M059J (cell line): ENCODE measurements at regions not wholly inside any gene's neighbourhood (a gene's known extent, or its start where the extent isn't known, plus 50 kb on each side); places are given as distances from the start of the nearest gene placed in this dataset.
"Not testable (repeated sequence)": the region's sequence is repeated elsewhere in the genome, so short reads cannot be mapped to it uniquely, and the experiment has no call there.

Source experiments
- DNase-seq: peaks from one replicate; pipeline ENCODE4 v3.0.0-alpha.2; 2012; ENCODE audit warnings: low read depth

DNA sequence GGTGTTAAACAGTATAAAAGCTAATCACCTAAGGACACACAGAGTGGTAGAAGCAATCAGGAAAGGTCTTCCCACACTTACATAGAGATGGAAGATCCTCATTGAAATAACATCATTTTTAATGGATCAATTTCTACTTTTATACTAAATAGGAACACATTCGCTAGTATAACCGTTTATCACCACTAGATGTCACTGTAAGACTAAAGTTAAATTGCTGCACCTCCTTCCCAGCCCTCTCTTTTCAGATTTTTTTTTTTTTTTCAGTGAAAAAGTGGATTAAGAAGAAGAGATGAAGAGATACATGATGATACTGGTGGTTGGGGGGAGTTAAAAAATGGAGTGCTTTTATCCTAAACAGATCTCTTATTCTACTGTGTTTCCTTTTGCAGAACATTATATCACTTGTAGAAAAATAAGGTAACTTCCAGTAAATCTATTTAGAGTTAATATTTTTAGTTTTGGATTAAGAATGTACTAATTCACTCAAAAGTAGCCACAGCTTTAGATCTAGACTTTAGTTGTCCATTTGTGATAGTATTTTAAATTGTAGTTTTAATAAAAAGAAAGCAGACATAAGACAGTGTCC is 116.9 kb upstream of the ARRDC3 start:
- DNase-seq: peak; percentile 51

DNA sequence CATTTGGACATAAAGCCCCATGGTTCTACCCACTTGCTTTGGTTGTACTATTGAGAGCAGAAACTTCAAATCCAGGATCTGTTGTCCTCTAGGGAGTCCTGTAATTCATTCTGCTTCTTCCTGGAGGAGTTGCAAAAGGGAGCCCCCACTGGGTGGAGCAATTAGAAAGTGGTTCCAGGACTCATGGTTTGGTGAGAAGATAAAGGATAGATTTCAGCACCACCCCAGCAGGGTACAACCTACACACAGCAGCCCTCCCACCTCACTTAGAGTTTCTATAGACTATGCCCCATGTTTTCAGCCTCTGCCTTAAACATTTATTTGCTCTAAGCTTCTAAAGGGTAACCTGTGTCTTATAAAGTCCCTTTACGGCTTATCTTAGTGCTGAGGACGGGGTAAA is 112.6 kb upstream of the ARRDC3 start:
- DNase-seq: no peak

DNA sequence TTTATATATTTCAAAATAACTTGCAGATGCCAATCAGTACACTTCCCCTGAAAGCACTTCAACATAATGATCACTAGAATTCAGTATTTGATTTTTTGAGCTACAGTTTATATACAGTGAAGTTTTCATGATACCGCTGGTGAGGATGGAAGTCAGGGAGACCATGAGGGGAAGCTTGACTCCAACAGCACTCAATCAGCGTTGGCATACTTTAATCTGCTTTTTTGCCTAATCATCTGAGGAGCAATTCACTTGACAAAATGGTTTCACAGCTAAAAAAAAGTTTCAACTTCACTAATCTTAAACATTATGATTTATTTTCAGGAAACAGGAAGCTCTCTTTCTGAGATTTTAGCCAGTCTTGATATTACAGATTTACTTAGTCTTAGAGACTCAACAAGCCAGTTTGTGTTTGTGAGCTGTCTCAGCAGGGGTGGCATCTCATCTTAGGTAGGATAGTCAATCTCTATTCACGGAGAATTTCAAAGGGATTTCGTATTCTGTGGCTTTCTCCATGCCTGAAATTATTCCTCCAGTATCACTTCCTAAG is 111.4 kb upstream of the ARRDC3 start:
- DNase-seq: no peak

DNA sequence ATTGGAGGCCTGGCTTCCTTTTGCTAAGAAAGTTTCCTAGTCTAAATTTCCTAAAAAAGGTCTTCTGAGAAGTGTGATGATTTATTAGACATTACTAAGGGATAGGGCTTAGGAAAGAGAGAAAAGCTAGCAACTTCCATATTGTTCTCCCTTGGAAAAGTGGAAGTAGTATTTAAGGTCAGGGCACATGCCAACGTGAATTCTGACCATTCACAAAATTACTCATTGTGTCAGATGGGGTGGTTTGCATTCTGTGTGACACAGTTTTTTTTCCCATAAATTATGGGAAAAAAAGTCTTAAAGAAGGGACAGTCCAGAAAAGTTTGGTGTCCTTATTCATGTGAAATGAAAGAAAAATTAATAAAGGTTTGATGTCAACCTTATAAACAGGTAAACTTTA is 110.0 kb upstream of the ARRDC3 start:
- peak; percentile 26 for DNase-seq

DNA sequence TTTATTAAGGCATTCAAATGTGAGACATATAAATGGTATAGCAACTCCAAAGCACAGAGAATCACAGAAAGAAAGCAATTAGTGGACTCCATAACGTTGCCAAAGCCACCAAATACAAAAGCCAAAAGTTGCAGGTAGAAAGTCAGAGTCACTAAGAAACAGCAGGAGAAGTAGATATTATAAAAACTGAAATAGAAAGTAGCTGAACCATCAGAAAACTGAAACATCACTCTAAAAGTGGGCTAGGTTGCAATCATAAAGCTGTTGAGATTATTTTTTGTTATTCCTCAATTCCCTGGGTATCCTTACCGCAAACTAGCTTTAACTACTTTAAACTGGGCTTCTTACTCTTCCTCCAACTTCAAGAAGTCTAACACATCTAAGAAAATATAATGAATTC is 108.1 kb upstream of the ARRDC3 start:
- DNase-seq: no peak

DNA sequence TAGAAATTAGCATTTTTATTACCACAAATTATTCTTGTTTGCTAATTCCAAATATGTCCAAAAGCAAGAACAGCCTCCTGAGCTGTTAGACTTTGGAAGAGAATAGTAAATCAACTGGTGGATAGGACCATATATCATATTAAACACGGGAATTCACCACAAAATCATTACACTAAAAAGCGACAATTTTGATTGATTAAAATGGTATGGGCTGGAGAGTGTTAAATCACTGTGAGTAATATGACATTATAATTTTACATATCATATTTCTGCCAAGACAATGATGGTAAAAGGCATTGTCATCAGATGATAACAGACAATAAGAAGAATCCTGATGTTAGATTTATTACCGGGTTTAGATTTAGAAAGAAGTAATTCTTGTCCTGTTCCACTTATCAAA is 107.2 kb upstream of the ARRDC3 start:
- no peak for DNase-seq

DNA sequence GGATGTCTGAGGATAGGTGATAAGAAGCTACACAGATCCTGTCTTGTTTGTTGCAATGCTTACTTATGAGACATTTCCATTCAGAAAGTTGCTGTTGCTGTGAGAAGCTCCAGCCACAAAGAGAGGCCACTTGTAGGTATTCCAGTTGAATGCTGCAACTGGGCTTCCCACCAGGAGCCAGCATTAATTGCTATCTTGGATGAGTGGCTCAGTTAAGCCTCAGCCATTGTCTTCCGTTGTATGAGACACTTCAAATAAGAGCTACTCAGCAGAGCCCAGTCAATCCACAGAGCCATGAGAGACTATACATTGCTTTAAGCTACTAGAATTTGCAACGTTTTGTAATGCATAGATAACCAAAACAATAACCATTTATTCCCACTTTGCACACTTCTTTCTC is 104.3 kb upstream of the ARRDC3 start:
- no peak for DNase-seq

DNA sequence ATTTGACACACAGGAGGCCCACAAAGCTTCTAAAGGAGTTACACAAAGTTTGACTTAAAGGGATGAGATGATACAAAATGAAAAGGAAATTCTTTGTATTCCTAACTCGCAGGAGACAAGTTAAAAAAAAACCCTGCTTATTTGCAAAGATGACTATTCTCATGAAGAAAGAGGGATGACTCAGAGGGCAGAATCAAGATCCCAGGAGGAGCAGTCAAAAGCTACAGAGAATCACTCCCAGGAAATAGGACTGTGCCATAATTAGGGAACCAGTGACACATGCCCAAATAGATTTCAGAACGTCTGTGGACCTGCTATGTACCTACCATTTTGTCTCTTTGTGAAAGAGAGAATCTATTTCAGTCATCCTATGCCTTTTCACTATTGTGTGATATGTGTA is 103.5 kb upstream of the ARRDC3 start:
- DNase-seq: peak; percentile 66

DNA sequence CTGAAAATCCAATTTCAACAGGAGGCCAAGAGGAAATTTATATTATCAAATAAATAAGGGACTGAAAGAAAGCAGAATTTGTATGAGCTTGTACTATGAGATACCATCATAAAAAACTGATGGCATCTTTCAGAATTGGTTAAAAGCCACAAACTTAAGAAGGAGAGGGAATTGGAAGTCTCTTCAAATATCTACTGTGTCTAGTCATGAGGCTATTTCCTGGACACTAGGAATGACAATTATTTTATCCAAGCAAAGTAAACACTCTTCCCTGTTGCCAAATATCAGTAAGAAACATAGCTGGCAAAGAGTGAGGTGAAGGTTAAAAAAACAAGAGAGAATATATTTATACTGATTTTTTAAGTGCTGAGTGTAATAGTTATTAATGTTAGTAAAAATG is 101.5 kb upstream of the ARRDC3 start:
- DNase-seq: peak; percentile 21

DNA sequence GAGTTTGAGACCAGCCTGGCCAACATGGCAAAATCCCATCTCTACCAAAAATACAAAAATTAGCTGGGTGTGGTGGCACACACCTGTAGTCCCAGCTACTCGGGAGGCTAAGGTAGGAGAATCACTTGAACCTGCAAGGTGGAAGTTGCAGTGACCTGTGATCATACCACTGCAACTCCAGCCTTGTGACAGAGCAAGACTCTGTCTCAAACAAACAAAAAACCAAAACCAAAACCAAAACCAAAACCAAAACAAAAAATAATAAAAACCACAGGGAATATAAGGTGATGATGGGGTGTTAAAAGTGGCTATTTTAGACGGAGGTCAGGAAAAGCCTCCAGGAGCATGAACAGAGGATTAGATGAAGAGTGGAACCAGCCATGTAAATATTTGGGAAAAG is 96.3 kb upstream of the ARRDC3 start:
- DNase-seq: peak; percentile 40

DNA sequence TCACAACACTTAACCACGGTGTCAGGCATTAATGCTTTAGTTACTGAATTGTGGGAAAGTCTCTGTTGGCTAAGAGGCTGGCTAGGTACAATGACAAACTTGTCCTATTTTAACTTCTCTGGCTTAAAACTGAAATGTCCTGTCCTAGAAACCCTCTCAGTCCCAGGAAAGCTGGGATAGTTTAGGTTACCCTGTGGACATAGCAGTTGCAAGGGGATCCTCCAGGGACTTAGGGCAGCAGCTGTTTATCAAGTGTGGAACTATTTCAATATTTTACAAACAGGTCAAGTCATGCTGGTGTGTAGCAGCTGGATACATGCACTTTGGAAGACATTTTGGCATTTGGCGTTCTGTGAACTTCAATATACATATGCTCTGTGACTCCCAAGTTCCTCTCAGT is 95.0 kb upstream of the ARRDC3 start:
- DNase-seq: no peak

DNA sequence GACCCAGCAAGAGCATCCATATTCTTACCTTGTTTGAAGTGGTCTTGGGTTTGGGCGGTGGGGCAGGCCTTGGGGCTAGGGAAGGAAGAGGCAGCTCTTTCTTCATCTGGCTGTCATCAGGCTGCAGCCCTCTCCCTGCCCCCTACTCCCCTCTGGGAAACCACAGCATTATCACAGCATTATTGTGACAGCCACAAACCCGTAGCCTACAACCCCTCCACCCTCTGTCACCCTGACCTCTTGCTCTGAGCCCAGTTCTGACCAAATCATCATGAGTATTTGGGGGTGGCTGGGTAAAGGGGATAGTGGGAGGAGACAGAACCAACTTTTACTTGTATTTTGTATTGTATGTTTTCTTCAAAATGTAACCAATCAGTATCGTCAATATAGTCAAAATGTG is 94.3 kb upstream of the ARRDC3 start:
- DNase-seq: no peak

DNA sequence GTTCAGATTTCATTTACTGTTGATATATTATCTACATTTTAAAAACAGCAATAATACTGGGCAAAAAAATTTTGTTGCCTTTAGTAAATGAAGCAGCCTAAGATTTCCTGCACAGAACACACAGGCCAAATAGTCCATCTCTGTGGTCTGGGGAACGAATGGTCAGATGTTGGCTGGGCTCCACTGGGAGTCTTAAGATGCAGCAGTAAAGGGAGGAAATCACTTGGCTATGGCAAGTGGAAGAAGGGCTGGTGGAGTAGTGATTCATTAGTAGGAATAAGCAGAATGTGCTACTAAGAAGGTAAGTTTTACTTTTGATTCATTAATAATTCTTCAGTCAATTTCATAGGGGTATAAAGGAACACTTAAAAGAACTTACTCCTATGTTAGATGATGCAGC is 91.1 kb upstream of the ARRDC3 start:
- peak; percentile 50 for DNase-seq

DNA sequence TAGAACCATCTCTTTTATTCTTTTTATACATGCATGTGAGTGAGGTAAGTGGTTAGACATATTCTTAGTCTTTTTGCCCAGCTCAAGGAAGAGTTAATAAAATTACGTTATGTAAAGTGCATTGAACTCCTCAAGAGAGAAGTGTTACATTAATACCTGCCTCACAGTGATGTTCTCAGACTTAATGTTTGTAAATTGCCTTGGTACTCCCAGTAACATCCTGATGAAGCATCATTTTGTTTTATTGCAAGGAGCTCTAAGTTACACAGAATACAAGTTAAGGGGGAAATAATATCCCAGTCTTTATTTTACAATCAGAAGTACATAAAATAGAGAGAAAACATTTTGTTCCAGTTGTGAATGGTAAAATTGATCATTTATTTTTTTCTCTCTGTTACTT is 89.5 kb upstream of the ARRDC3 start:
- no peak for DNase-seq

DNA sequence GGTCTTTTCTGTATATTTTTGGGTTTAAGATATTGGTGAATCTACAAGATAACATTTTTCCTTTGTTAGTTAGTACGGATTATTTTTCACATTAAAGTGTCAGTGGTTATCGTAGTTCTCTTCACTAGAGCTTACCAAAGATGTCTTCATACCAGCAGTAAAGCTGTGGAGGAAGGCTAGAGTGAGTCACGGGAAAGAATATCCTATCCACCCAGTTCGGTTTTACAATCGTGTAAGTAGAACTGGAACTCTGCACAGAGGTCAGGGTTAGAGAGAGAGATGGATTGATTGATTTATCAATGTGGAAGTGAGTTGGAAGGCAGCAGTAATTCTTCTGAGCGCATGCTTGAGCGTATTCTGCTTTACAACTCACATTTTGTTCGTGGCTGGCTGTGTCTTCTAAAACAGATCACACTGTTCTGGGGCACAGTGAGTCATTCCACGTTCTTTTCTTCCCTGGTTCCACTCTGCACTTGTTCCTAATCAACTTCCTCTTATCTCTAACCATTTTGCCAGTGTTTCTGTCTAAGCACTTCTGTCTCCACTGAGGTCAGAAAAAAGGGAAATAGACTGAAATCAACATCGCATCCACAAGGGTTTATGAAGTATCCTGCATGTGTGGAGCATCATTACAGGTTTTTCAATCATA is 86.5 kb upstream of the ARRDC3 start:
- peak; percentile 50 for DNase-seq

DNA sequence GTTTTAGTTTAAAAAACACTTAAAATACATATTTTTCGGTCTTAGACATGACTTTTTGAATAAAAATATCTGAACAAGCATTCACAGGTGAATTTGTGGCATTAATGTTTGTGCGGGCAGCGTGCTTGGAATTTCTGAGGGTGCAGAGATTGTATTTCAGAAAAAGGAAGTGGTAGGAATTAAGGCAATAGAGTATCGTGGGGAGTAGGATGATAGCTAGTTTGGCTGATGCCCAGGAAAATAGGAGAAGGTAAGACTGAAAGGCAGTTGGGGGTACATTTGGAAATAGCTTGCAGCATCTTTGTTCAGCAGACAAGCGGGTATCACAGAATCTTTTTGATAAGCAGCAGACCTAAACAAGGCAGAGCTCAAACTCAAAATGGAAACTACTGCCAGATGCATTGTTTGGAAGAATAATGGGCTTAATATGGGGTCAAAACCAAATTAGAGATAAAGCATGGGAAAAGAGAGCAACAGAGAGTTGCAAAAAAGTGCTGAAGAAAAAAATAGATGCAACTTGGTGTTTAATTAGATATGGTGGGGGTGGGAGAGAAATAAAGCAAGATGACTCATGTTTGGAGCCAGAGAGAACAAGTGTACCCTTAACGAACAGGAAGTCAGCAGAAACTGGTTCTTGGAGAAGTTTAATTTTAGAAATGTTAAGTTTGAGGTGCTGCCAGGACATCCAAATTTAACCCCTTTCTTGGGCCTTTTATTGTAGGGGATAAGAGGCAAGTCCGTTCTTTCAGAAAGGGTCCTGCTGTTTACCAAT is 85.7 kb upstream of the ARRDC3 start:
- peak; percentile 63 for DNase-seq

DNA sequence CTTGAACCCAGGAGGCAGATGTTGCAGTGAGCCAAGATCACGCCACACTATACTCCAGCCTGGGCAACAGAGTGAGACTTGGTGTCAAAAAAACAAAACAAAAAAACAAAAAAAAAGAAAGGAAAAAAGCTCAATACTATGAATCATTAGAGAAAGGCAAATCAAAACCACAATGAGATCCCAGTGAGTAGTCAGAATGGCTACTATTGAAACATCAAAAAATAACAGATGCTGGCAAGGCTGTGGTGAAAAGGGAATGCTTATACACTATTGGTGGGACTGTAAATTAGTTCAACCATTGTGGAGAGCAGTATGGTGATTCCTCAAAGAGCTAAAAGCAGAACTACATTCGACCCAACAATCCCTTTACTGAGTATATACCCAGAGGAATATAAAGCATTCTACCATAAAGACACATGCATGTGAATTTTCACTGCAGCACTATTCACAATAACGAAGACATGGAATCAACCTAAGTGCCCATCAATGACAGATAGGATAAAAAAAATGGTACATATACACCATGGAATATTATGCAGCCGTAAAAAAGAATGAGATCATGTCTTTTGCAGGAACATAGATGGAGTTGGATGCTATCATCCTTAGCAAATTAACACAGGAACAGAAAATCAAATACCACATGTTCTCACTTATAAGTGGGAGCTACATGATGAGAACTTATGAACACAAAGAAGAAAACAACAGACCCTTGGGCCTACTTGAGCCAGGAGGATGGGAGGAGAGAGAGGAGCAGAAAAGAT is 81.9 kb upstream of the ARRDC3 start:
- DNase-seq: peak; percentile 46

DNA sequence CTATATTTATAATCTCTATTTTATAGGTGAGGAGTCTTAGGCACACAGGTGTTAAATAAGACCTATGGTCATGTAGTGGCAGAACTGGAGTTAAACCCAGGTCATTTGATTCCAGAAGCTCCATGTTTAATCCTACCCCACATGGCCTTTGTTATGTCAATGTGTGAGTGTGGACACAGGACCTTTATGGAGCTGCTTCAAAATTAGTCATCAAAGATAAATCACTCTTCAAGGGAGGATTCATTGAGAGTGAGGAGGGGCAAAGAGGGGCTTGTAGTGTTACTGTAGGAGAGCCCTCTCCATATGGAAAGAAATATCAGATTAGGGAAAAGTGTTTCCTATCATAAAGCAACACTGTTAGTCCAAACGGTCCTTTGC is 74.6 kb upstream of the ARRDC3 start:
- DNase-seq: no peak

DNA sequence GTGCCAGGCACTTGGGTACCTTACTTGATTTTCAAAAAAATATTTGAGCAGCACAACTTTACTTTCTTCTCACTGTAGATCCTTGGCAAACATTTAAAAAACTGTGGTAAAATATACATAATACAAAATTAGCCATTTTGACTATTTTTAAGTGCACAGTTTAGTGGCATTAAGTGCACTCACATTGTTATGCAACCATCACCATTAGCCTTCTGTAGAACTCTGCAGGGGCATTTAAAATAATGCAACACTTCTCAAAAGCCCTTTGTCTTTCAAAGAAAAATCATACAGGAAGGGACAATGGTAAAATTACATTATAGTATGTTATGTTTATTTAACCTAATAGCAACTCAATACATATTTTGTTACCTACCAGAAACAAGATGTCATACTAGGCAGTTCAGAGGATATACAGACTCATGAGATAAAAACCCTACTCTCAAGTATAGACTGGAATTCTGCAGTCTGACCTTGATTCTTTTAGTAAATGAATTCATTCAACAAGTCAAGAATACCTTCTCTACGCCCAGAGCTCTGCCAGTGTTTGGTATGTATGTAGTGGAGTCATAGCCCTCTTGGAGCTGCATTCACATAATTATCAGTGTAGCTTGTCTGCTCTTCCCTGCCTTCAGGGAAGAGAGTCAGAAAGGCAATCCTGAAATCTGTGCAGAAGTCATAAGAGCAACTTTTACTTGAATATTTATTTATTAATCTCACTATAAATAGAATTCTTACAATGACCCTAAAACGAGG is 74.0 kb upstream of the ARRDC3 start:
- no peak for DNase-seq

DNA sequence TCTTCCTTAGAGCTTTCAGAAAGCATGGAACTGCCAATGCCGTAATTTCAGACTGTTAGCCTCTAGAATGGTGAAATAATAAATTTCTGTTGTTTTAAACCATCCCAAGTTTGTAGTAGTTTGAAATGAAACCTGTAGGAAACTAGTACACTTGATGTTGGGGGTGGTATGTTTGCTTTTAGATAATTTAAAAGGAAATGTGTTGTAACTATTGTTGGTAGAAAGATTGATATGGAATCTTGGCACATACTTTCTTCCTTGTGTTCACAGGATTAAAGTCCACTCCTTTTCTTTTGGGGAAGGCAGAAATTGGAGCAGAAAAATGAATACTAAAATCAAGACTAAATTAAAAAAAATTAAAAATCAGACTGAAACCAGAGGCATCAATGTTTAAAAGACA is 66.0 kb upstream of the ARRDC3 start:
- no peak for DNase-seq

DNA sequence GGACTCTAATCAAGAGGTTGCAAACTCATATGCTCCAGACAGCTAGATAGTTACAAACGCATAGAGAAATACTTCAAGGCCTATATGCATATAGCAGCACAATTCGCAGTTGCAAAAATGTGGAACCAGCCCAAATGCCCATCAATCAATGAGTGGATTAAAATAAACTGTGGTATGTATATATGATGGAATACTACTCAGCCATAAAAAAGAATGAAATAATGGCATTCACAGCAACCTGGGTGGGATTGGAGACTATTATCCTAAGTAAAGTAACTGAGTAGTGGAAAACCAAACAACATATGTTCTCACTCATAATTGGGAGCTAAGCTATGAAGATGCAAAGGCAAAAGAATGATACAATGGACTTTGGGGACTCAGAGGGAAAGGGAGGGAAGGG is 65.0 kb upstream of the ARRDC3 start:
- not testable (repeated sequence) for DNase-seq

DNA sequence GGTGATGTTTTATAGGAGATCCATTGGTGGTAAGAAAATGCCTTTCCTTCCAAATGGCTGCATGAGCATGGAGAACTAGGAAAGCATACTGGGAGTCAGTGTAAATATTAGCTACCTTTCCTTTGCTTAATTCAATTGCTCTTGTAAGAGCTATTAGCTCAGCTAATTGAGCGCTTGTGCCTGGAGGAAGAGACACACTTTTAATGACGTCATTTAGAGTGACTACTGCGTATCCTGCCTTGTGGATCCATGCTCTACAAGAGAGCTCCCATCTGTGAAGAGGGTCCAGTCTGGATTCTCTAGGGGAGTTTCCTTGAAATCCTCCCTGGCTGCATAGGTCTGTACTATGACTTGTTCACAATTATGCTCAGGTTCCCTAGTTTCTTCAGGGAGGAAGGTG is 63.8 kb upstream of the ARRDC3 start:
- DNase-seq: not testable (repeated sequence)
